NCI-H187 treated with DMSO at 0.1 percent for 48 hours (cell line): ENCODE measurements at regions not wholly inside any gene's neighbourhood (a gene's known extent, or its start where the extent isn't known, plus 50 kb on each side); places are given as distances from the start of the nearest gene placed in this dataset.

Experiments
- DNase-seq: peaks from one replicate; lab custom pipeline; 2025; lab: John Stamatoyannopoulos, UW

DNA sequence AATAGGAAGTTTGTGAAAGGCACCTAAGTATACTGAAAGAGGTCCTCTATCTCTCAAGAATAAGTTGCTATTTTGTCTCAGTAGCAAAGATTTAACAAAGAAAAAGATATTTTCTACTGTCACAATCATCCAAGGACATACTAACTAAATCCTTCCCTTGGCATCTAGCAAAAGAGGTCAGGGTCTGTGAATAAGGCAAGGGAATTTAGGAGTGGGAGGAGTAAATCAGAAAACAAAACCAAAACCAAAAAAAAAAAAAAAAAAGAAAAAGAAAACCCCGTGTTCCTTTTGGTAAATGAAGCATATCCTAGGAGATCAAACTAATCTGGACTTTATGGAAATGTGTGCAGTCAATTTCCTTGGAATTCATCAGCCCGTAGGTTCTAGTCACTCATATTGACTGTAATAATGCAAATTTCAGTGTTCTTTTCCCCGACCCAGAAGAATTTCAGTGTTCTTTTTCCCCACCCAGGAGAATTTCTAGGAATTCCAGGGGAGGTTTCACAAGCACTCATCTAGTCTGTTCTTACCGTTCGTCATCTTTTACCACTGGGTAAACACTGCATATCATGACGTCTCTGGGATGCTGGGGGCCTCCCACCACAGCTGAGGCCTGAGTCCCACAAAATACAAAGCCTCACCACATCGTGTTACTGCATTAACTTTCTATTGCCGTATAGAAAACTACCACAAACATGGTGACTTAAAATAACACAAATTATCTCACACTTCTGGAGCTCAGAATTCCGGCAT is 113.8 kb upstream of the CCDC54 start:
- no peak for DNase-seq

DNA sequence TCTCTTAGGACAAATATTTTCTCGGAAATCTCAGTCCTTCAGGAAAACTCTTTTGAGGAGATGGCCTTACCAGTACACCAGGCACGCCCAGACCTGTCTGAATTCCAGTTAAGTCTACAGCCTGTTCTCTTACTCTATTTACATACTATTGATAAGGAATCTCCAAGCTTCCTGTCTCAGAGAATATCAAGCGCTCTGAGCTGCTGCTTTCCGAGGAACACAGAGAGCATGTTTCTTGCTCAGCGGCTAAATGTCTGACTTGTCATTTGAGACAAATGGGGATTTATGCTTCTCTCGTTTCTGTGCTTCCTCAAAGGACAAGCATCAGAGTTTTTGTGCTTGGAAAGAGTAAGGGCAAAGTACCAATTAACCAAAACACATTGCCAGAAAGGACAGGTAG is 112.4 kb upstream of the CCDC54 start:
- no peak for DNase-seq

DNA sequence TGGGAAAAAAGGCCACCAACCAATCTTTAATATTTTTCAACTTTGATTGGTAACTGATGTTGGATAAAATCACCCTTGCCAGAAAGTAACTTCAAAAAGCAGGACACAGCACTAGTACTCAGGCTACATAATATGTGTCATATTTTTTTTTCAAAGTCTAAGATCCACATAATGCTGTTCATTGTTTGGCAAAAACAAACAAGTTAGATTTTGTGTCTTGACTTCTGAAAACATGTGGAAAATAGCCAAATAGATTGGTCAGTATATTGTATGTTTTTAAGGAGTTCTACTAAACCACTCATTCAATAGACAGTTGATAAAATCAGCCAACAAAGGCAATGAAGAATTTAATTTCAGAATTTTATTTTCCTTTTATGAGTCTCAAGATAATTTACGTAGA is 111.7 kb upstream of the CCDC54 start:
- no peak for DNase-seq

DNA sequence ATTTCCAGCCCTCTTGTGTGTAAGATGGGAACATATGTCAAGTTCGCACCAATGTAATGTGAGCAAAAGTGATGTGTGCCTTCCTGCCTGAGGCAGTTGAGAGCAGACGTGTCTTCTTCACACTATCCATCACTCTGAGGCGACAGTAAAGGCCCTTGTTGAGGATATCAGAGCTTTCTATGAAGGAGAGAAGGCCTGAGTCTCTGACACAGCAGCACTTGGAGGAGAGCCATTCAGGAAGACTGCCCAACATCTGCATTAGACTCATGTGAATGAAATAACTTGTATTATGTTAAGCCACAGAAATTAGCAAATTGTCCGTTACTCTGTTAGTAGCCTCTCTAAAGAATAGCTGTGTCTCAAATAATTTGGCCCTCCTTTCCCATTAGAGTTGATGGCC is 108.8 kb upstream of the CCDC54 start:
- DNase-seq, result no peak

DNA sequence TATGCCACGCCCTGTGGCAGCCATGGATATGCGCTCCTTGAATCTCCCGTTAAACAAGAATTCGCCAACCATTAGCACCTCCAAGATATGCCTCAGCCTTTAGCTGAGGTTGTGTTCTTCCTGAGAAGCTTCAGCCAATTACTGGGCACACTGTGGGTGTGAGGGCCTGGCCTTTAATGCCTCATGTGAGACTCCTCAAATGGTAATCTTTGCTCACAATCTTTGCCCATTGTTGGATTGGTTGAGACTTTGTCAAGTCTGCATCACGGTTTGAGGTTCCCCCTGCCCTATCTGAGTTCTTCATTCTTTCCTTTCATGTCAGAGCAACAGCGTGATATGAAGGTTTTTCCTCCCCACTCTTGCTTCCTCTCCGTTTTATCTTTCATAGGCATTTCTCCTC is 108.1 kb upstream of the CCDC54 start:
- DNase-seq, result no peak

DNA sequence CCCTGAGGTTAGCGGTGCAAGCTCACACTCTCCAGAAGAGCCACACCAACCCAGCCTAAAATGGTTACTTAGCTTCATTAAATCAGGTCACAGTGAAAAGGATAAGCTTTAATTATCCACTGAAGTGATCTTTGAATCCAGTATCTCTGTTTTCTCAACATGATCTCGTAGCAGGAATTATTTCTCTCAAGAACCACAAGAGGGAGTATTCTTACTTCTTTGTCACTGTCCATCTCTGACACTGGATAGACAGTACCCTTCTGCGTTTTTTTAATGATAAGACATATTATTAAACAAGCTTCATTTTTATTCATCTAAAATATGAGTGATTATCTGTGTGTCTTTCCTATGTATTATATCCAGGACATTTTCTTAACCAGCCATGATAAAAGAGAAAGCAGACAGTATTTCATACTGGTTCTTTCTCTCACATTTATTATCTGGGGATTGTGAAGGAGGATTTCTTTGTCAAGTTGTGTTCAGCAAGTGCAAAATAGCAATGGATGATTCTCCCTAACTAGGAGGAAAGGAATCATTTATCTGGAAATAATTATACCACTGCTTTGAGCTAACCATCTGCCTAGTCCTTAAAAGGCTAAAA is 105.4 kb upstream of the CCDC54 start:
- DNase-seq, result no peak

DNA sequence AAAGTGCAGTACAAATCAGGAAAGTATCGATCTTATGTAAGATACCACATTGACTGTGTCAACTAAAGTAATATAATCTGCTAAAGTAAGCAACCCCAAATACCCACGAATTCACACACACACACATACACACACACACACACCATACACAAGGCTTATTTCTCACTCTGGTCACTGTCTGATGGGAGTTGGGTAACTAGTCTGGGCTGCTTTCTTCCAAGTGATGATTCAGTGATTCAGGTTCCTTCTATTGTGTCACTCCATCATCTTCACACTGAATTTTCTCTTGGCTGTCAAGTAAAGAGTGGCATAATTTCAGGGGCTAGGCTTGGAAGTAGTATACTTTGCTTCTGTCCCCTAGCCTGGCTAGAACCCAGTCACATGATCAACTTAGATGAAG is 104.8 kb upstream of the CCDC54 start:
- DNase-seq, result no peak

DNA sequence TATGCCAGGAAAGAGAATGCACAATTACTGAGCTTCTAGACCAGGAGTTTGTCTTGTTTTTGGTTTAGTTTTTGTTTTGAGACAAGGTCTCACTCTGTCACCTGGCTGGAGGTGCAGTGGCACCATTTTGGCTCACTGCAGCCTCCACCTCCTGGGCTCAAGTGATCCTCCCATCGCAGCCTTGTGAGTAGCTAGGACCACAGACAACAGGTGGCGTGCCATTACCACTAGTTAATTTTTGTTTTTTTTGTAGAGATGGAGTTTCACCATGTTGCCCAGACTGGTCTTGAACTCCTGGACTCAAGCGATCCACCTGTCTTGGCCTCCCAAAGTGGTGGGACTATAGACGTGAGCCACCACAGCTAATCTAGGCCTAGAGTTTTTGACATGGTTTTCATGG is 104.4 kb upstream of the CCDC54 start:
- DNase-seq, result no peak

DNA sequence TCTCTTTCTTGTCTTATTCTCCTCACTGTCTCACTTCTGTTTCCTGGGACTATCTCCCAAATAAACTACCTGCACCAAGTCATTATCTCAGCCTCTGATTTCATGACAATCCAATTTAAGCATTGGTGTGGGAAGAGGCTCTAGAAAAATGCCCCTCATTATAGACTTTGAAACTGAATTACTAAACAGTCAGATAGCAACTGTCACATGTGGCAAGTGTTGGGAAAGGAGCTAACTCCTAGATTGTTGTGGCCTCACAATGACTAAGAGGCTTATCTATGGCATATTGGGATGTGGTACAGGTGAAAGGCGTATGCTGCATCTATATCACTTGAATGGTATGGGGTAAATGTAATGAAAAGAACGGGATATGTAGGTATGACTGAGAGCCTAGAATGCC is 103.5 kb upstream of the CCDC54 start:
- DNase-seq, result no peak

DNA sequence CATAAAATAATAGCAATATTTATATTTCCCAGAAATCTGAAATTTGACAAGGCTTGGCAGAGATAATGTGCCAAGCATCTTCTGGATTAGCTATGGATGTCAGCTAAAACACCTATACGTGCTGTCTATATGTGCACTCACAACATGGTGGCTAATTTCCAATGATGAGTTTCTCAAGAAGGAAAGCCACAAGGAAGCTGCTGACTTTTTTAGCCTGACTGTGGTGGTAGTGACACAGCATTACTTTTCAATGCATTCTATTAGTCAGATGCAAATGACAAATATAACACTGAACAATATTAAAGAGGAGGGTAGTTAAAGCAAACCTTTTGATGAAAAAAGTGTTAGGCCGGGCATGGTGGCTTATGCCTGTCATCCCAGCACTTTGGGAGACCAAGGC is 101.7 kb upstream of the CCDC54 start:
- no peak for DNase-seq

DNA sequence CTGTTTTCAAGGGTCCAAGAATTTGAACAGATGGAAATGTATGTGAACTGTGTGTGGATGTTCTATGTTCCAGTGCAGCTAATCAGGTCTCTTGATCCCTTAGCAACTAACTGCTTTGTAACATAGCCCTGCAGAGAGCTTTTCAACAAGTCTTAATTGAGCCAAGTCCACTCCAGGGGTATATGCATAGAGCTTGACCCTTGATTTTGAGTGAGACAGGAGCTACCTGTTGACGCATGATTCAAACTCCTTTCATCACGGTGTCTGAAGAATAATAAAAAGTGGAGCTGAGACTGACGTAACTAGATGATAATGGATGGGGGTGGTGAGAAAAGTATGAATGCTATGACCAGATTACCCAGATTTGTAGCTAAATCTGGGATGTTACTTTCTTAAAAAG is 93.3 kb upstream of the CCDC54 start:
- DNase-seq, result no peak

DNA sequence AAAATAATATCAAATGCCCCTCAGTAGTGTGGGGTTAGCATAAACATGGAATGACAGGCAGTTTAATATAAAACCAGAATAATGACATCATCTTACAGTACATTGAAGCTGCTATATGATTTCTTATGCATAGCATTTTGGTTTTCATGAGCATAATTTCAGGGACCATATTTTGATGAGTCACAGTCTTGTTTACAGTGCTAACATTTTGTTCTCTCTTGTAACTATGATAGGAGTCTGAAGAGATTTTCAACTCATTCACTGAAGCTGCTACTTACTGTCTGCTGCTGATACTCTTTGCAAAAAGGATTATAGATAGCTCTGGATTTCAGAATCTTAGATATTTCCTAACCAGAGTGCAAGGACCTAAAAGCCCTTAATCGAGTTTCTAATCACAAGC is 92.6 kb upstream of the CCDC54 start:
- no peak for DNase-seq

DNA sequence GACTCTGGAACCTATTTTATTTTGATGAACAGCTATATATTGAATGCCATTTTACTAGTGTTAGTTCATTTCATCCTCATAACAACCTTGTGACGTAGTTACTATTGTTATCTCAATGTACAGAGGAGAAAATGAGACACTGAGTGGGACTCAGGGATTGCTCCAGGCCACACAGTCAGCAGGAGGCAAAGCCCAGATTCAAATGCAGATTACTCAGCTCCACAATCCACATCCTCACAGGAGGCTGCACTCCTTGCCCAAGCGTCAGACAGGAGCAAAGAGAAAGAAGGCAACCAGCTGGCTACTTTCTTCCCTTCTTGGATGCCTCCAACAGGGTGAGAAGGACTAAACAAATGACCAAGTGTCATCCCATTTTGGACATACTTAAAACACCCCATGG is 92.0 kb upstream of the CCDC54 start:
- no peak for DNase-seq

DNA sequence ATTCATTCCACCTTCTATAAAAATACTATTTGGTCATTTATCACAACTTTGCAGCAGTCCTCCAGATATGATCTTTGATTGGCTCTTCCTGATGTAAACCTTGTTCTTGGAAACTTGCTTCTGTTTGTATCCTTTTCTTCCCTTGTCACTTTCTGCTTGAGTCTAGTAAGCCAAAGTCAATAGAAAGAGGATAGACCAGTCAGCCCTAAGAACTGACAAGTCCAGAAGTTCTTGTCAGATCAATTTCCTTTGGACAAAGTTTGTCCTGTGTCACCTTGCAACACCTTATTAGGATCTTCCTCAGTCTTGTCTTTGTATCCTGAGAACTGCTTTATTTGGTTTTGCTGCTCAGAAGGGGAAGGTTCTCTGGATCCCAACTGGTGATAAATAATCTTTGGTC is 87.9 kb upstream of the CCDC54 start:
- no peak for DNase-seq

DNA sequence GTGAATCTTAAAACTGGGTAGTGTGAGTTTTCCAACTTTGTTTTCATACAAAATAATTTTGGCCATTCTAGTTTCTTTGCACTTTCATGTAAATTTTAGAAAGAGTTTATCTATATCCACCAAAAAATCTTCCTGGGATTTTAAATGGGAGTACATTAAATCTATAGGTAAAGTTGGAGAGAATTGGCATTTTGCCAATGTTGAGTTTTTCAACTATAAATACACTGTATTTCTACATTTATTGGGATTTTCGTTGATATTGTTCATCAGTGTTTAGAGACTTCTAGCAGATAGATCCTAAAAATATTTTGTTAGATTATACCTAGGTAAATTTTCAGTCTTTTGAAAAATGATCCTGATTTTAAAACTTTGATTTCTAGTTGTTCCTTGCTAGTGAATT is 83.1 kb upstream of the CCDC54 start:
- no peak for DNase-seq

DNA sequence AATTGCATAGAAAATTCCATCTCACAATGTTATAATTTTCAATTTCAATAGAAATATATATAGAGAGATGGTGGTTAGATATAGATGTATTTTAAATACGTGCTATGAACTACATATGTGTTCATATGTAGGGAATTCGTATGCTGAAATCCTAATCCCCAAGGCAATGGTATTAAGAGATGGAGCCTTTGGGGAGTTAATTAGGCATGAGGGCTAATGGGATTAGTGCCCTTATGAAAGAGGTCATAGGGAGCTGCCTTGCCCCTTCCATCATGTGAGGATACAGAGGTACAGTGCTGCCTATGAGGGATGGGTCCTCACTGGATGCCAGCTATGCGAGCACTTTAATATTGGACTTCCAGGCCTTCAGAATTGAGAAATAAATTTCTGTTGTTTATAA is 79.6 kb upstream of the CCDC54 start:
- no peak for DNase-seq

DNA sequence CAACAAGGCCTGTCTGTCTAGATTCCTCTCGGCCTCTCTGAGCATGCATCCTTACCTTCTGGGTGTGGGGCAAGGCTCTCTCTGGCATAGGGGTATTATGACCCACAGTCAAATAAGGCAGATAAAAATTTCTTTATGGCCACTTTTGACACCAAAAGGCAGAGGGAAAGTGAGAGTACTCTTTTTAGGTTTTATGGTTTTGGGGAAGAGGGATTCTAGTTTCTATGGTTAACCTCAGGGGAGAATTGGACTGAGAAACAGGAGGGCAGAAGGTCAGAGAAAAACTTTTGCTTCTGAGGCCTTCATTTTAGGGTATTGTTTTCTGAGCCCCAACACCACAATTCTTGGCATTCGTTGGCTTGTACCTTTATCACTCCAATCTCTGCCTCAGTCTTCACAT is 70.0 kb upstream of the CCDC54 start:
- no peak for DNase-seq

DNA sequence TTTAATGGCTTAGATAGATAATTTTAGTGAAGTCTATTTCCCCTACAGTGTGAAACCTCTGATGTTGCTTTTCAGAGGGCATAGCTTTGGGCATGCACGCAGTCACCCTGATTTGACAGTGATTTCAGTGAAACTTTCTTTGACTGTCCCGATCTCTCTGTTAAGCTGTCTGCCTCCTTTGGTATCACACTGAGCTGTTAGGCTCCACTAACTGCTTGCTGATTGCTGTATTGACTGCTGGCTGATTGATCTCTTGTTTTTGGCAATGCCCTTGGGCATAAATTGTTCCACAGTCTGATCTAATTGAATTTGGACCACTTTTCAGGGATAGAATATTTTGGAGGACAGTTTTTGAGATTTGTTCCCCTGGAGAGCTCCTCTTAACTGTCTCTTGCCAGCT is 68.5 kb upstream of the CCDC54 start:
- DNase-seq, result no peak

DNA sequence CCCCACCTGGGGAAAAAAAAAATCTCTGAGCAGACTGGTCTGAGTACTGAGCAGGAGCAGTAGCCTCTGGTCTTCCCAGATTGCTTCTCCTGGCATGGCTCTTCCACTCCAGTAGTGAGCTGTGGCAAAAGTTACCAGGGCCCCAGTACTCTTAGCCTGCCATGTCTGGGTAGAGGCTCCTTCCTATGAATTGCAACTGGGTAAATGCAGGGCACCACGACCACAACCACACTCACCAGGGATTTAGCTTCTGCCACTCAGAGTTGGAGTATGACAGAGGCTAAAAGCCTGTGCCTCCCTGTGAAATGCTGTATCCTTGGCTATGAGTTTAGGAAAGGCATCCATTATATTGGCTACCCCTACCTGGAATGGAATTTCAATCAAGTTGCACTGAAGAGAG is 67.9 kb upstream of the CCDC54 start:
- no peak for DNase-seq

DNA sequence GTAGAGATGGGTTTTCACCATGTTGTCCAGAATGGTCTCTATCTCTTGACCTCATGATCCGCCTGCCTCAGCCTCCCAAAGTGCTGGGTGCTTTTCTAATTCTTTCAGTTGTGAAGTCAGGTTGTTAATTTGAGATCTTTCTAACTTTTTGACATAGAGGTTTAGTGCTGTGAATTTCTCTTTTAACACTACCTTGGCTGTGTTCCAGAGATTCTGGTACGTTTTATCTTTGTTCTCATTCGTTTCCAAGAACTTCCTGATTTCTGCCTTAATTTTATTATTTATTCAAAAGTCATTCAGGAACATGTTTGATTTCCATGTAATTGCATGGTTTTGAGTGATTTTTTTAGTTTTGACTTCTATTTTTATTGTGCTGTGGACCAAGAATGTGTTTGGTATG is 63.5 kb upstream of the CCDC54 start:
- no peak for DNase-seq

DNA sequence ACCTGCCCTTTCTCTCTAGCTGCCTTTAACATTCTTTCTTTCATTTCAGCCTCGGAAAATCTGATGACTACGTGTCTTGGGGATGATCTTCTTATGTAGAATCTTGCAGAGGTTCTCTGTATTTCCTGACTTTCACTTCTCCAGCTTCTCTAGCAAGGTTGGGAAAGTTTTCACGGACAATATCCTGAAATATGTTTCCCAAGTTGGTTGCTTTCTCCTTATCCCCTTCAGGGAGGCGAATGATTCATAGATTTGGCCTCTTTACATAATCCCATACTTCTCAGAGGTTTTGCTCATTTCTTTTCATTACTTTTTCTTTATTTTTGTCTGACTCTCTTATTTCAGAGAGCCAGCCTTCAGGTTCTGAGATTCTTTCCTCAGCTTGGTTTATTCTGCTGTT is 62.1 kb upstream of the CCDC54 start:
- no peak for DNase-seq

DNA sequence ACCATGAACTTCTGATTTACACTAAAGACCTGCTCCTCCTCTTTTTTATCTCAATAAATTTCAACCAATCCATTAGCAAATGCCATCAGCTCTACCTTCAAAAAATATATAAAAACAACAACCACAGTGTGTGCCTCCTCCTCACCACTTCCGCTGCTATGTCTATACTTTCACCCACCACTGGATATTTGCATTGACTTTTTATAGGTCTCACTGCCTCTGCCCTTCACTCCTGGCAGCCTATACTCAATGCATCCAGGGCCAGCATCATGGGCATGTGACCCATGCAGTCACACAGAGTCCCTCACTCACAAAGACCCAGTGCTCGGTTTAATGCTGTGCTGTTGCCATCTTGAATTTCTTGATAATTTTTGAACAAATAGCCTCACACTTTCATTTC is 53.5 kb upstream of the CCDC54 start:
- no peak for DNase-seq

DNA sequence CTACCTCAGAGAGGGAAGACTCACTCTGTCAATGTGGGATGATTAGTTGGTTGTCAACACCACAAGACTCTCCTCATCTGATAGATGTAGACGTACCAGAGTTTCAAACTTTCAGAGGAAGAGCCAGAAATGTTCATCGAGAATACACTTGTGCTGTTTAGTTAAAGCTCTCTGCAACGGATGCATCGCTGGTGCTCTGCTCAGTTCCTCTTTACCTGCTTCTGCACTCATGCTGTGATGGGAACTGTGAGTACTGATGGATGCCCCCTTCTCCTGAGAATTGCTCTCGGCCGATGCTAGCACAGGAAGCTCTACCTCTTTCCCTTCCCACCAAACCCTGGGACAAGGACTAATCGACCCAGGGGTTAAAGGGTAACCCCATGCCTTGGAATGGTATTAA is 51.8 kb upstream of the CCDC54 start:
- no peak for DNase-seq
